Left forelimb (tissue), 1 donor: ENCODE measurements at regions not wholly inside any gene's neighbourhood (a gene's known extent, or its start where the extent isn't known, plus 50 kb on each side); places are given as distances from the start of the nearest gene placed in this dataset.

Experiments
- DNase-seq: peaks from one replicate; pipeline ENCODE4 v3.0.0-alpha.2; 2018; ENCODE audit warnings: low spot score

GRCh38 chr6:3640868-3641267 lies 110.6 kb downstream of the PXDC1 start:
- no peak for DNase-seq

DNA sequence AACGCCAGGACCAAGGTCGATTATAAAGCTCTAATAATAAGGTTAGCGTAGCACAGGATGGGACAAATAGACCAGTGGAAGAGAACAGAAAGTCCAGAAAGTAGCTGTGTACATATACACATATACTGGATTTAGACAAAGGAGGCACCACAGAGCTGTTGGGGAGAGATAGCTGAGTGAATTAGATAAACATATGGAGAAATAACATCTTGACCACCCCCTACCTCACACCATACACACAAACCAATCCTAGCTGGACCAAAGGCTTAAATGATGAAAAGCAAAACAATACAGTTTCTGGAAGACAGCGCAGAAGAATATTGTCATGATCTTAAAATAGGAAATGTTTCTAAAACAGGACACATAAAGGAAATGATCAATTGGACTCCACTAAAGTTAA lies 112.9 kb downstream of the PXDC1 start:
- DNase-seq, result no peak

GRCh38 chr6:3636060-3636459 lies 115.5 kb downstream of the PXDC1 start:
- no peak for DNase-seq

GRCh38 chr6:3635482-3635881 lies 116.0 kb downstream of the PXDC1 start:
- no peak for DNase-seq

DNA sequence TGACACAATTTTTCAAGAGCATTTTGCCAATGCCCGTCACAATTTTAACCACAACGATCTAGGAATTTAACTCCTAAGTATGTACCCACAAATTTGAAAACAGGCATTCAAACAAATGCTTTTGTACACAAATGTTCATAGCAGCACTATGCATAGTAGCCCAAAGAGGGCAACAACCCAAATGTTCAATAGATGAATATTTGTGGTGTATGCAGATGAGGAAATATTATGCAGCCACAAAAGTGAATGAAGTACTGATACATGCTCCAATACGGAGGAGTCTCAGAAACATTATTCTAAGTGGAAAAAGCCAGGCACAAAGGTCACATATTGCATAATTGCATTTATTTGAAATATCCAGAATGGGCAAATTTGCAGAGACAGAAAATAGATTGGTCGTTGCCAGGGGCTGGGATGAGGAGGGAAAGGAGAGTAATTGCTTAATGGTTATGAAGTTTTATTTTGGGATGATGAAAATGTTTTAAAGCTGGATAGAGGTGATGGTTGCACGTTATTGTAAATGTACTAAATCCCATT lies 117.2 kb downstream of the PXDC1 start:
- DNase-seq, result no peak

DNA sequence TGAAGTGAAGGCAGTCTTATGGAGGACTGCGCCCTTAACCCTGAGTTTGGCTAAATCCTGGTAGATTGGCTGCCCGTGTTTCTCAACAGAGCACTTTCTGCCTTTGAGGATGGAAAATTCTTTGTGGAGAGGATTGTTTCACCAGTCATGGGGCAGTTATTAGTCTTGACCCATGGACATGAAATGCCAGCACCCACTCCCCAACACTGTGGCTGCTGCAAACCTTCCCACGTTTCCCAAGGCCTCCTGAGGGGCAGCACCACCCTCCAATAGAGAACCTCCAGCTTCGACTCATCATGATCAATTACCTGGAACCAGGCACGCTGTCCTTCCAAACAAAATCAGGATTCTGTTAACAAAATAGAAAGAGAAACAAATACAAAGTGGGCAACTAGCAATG lies 117.8 kb downstream of the PXDC1 start:
- no peak for DNase-seq

GRCh38 chr6:3631877-3632276 lies 119.6 kb downstream of the PXDC1 start:
- DNase-seq, result no peak

DNA sequence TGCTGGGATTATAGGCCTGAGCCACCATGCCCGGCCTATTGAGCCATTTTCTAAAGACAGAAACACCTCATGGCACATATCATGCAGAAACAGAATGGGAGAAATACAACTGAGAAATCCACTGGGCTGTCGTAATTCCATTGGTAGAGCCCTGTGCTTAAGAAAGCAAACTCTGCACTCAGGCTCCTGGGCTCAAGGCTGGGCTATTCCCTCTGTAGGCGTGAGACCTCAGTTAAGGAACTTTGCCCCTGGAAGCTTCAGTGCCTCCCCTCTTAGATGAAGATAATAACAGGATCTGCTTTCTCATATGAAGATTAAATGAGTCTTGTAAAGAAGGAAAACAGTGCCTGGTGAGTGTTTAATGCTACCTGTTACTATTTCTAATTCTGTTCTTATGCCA lies 120.3 kb downstream of the PXDC1 start:
- DNase-seq, result no peak

GRCh38 chr6:3630258-3630835 lies 121.2 kb downstream of the PXDC1 start:
- no peak for DNase-seq

DNA sequence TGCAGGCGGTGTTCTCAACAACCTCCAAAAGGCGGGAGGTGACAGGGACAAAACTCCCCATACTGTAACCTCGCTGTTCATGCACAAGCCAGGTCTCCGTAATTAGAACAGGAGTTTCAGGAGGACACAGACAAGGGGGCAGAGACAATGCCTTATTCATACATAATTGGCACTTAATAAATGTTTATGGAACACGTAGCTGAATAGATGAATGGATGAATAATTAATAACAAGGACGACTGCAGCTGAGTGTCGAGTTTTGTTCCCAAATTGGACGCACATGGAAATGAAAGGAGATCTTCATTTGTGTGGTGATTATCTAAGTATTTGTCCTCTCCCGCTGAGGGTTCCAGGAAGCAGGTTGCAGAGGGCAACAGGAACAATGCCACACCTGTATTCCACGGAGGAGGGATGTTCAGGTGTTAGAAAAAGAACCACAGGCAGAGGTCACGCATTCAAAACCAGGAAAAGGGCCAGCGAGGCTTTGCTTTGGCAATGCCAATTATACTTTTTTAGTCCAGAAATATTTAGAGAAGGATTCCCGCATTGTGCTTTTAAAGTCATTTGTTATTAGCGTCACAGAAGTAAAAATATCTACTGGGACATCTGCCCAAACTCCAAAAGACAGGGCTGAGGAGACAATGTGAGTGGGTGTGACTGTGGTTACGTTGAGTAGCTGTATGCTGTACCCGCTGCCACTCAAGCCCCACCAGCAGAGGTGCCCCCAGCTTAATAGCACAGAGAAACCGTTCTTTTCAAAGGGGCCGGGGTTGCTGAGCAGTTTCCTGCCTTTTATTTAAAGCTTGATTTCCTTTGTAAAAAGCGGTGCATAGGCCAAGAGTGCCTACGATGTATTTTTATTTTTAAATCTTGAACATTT lies 123.3 kb downstream of the PXDC1 start:
- DNase-seq, result no peak

DNA sequence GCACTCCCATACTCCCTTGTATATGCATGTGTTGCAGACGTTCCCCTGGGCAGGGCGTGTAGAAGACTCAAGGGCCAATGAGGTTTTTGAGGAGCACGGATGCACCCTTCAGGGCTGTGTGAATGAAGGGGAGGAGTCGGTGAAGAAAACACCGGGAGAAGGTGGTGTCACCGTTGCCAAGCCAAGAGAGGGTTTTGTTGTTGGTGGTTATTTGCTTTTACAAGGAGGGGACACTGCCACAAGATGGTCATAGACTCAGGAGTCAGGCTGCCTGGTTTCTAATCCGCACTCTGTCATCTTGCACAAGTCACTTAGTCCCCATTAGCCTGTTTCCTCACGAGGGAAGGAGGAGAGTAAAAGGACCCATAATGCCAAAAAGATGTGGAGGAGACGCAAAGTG lies 124.0 kb downstream of the PXDC1 start:
- DNase-seq, result no peak

GRCh38 chr6:3625980-3626563 lies 125.4 kb downstream of the PXDC1 start:
- DNase-seq, result no peak

- no peak for DNase-seq
These were observed 126.1 kb downstream of the PXDC1 start for GRCh38 chr6:3625149-3625979.

DNA sequence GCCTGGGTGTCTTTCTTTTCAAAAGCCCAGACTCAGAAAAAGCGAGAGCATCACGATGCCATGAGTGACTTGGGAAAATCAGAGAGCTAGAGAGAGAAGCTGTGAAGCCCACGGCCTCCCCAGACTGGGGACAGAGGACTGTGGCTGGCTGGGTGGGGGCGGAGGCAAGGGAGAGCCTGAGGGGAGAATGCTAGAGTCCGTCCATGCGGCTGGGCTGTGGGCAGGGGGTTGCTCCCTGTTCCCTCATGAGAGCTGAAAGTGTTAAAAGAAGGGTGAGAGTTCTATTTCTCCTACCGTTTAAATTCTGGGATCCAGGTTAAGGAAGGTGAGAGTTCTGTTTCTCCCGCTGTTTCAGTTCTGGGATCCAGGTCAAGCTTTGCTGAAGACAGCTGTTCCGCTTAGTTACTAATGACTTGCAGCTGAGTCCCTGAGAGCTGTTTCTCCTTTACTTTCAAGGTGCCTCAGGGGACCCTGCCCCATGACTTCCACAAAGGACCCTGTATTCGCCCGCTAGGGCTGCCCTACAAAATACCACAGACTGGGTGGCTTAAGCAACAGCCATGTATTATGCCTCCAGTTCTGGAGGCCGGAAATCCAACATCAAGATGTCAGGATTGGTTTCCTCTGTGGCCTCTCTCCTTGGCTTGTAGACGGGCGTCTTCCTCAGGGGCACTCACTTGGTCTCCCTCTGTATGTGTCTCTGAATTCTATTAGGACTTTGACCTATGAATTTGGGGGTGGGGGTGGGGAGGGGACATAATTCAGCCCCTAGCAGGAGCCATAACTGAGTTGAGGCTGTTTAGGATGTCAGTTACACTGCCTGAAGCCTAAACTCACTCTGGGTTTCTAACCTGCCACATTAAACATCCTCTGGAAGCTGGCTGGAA lies 127.0 kb downstream of the PXDC1 start:
- no peak for DNase-seq

DNA sequence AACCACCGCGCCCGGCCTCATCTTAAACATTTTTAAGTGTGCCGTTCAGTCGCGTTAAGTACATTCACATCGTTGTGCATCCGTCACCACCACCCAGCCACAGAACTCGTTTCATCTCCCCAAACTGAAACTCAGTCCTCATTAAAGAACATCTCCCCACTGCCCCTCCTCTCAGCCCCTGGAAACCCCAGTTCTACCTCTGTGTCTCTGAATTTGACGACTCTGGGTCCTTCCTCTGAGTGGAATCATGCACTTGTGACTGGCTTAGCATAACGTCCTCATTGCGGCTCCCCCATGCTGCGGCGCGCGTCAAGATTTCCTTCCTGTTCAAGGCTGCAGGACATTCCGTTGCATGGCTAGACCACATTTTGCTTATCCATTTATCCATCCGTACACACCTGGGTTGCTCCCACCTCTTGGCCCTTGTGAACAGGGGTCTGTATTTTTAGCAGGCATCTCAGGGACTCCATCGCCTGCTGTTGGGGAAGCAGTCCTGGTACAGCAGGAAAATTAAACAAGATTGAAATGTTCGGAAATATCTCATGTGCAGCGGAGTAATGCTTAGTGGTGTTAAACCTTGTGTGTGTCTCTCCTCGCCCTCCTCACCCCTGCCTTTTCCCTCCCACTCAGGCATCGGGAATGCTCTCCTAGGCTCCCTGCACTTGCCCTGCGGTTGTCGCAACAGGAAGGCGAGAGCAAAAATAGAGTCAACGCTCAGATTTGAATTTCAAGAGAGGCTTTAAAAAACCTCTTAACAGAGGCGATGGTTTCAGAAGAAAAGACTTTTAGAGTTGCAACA lies 127.9 kb downstream of the PXDC1 start:
- DNase-seq, result no peak

DNA sequence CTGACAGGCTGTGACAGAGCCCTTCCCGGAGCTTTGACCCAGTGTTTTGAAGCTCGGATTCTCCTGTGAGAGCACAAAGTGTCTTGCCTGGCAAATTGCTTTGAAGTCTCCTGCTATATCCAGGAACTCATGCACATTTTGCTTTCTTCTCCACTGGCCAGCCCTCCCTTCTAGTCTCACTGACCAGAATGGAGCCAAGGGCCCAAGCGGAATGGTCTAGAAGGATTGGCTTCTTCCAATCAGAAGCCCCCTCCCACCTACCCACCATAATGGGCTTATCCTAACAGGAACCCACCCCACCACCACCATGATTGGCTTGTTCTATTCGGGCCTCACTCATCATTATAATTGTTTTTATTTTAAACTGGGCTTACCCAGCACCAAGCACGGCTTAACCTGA lies 130.1 kb downstream of the PXDC1 start:
- no peak for DNase-seq

DNA sequence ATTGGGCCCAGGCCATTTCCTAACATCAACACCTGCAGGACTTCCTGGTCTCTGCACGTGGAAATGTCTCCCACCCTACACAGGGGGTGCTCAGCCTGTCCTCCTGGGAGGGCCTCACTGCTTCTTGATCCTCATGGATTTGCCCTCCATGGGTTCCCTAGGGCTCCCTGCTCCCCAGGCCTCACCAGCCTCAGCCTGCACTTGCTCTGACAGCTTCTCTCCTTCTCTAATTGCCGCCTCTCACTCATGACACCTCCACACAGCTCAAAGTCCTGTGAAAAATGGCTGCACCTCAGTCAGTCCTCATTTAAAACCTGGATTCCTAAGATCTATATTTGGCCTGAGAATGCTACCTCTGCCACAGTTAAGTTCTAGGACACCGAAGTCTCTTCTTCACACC lies 130.6 kb downstream of the PXDC1 start:
- DNase-seq, result no peak

DNA sequence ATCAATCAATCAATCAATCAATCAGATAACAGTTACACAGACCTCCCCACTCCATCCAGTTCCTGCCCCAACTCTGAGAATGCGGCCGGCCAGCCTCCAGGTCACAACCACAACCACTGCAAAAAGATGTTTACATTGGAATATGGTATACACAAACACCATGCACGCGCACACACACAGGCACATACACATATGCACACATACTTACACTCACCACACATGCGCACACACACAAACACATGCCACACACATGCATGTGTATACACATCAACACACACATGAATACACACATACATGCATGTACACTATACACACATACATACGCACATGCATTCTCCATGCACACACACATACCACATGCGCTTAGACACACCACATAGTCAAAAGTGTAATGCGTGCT lies 131.1 kb downstream of the PXDC1 start:
- no peak for DNase-seq

DNA sequence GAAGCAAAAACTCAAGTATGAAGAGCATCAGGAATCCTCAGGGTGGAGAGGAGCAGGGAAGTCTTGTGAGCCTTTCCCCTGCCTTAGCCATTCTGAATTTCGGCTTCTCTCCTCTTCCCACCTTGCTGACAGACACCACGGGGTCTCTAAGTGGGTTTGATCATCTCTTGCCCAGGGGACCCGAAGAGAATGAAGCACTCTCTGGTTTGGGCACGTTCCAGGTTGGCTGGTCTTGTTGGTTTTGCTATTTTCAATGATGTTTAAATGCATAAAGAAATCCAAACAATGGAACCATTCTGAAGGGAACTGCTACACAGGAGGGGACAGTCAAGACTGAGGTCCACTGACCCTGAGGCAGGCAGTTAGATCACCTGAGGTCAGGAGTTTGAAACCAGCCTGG lies 131.7 kb downstream of the PXDC1 start:
- DNase-seq, result no peak

DNA sequence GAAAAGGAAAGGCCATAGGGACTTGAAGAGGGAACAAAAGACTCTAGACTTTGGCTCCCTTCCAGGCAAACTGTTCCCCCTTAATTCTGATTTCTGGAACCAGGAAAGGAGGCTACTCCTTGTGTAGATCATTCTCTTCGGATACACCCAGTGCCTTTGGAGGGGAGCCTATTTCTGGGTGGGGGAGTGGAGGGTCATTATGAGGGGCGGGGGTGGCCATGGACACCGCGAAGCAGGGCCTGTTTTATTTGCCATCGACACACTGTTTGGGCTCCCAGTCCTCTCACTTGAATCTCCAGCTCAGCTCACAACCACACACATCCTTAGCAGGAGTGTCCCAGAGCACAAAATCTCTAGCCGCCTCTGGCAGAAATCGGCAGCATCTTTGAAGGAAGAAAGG lies 132.3 kb downstream of the PXDC1 start:
- no peak for DNase-seq
